ENCODE measurements at regions not wholly inside any gene's neighbourhood (a gene's known extent, or its start where the extent isn't known, plus 50 kb on each side); places are given as distances from the start of the nearest gene placed in this dataset.
A peak's percentile ranks its signal among the peaks of the same experiment; 100 is the strongest.
"Not testable (repeated sequence)": the region's sequence is repeated elsewhere in the genome, so short reads cannot be mapped to it uniquely, and the experiment has no call there.

DNA sequence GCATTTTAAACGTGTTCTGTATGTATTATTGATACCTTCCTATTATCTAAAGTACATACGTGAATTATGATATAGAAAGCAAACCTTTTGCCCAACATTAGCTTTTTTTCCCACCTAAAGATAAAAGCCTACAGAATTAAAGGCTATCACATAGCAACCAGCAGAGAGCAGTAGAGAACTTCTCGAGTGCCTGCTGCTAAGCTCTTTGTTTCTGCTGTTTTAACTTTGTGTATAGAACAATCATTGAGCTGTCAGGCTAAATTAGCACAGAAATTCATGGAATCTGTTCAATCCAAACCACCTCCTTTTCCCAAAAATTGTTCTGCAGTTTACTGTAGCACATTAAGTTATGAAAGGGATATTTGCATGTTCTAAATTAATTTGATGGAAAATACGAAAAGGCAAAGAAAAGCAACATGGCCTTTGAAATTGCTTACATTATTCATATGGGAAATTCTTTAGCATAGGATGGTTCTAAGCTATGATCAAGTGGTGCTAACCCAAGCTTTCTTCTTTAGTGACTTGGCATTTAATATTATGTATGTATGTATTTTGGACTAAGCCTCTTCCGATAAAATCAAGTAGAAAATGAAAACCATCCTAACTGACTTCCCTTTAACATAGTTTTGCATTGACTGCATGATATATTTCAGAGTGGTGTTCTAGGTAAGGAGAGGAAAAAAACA, 1288.5 kb downstream of the GATA3 start:
- DNase-seq, result peak; percentile 8

- DNase-seq, result not testable (repeated sequence)
Observed at GRCh38 chr10:9347933-9348332, 1293.4 kb downstream of the GATA3 start.

- no peak for DNase-seq
Observed at GRCh38 chr10:9357471-9357870, 1303.0 kb downstream of the GATA3 start.

DNA sequence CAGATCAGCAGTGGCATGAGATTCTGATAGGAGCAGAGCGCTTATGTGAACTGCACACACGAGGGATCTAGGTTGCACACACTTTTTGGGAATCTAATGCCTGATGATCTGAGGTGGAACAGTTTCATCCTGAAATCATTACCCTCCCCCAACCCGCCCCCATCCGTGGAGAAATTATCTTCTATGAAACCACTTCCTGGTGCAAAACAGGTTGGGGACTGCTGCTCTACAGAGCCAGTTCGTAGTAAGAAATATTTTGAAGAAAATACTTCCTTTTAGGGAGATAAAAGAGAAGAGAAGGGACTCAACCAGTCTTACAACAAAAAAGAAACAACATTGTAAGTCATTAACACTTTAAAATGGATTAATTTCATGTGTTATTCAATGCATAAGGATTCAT, 1308.2 kb downstream of the GATA3 start:
- DNase-seq, result no peak

DNA sequence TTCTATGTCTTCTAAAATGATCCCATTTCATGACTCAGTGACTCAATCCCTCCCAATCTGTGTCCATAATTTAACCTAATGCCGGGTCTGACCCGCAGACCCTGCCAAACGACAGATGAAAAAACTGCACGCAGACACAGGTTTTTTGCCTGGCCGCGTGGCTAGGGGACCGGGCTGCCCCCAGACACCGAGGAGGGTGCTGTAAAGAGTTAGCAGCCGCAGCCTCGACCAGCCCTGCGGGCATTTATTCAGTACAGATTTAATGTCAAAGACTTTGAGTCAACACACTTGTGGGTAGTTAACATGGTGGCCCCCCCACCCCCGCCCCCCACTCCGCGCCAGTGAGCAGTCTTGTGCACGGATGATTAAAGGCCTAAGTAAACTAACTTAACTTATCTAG, 1324.7 kb downstream of the GATA3 start:
- DNase-seq, result no peak

- no peak for DNase-seq
Observed at GRCh38 chr10:9381733-9382532, 1327.4 kb downstream of the GATA3 start.

- no peak for DNase-seq
Observed at GRCh38 chr10:9382533-9382866, 1328.0 kb downstream of the GATA3 start.

DNA sequence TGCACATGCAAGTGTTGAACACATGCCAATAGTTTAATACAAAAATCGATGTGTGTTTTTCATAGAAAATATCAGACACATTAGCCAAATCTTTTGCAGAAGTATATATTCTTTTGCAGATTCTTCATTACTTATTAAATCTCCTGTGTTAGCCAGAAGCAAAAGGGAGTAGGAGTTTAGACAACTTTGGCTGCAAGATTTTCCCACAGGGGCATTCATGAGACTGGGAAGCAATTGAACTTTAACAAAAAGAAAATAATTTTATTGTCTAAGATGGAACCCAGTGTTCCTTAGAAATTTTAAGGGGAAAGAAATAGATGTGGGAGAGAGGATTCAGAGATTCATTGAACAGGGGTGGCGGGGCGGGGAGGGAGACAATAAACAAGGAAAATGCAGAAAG, 1336.0 kb downstream of the GATA3 start:
- DNase-seq, result no peak

DNA sequence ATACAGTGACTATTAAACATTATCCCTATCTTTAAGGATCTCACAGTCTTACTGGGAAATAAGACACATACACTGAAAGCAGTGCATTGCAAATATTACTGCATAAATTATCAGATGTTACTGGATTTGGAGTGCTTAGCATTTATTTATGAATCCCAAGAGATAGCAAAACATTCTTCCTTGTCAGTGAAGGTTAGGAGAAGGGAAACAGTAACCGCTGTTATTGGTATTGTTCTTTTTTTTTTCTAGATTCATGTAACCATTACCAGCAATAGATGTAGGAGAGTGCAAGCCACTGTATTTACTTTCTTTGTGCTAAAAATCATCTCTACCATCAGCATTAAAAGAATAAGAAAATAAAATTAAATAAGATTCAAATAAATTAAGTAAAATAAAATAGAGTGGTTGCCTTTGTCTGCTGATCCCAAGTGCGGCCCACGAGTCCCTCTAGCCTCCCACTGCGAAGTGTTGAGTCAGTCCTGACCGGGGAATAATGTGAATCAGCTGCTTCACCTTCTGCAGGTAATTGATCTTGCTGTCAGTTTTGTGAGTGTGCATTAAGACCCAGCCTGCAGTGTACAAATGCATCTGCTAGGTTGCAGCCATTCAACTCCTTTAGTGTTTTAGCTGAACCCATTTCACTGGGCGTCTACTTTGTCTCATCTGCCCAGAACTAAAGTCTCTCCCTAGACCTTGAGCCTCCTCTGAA, 1344.9 kb downstream of the GATA3 start:
- no peak for DNase-seq

GRCh38 chr10:9402067-9402466, 1347.6 kb downstream of the GATA3 start:
- DNase-seq, result not testable (repeated sequence)

DNA sequence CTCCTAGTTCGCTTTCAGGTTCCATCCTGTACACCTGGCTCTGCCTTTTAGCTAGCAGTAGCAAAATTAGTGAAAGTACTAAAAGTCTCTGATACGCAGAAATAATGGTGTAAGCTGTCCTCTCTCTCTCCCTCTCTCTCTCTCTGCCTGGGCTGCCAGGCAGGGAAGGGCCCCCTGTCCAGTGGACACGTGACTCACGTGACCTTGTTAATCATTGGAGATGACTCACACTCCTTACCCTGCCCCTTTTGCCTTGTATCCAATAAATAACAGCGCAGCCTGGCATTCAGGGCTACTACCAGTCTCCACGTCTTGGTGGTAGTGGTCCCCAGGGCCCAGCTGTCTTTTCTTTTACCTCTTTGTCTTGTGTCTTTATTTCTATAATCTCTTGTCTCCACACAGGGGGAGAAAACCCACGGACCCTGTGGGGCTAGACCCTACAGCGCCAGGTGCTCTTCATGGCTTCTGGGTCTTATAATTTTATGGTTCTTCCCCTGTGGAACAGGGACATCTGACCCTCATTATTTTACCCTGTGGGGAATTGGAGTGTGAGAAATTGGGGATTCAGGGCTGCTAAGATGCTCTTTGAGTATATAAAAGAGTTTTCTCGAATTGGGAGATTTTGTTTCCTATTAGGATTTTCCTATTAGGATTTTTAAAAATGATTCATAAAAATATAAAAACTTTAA, 1348.2 kb downstream of the GATA3 start:
- DNase-seq, result not testable (repeated sequence)

- DNase-seq, result not testable (repeated sequence)
Observed at GRCh38 chr10:9407201-9407600, 1352.7 kb downstream of the GATA3 start.

DNA sequence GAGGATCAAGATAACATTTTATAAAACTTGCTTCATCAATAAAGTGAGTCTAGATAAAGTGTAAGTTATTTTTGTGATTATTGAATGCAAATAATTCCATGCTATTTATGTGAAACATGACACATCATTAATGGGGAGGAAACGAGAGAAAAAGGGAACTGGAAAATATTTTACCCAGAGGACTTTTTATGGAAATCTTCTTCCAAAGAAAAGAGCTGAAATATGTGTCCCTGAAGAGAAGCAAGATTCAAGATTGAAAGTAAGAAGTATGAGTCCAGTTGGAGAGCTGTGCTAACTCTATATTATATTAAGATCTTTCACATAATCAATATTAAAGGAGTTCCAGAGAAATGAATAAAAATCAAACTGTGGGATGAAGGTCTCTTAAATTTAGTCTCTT, 1361.8 kb downstream of the GATA3 start:
- DNase-seq, result no peak

DNA sequence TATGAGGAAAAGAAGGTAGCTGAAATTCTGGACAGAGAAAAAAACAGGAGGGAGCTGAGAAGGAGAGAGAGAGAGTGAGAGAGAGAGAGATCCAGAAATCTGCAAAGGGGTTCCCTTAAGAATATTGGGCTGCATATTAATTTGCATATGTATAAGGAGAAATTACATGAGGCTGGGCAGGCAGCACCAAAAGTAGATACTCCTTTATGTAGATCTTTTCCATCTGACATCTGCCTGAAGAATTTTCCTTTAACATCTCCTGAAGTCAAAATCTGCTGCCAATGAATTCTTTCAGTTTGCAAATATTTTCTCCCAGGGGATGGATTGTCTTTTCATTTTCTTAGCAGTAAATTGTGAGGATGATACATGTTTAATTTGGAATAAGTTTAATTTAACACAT, 1365.3 kb downstream of the GATA3 start:
- DNase-seq, result no peak

GRCh38 chr10:9427209-9427608, 1372.7 kb downstream of the GATA3 start:
- DNase-seq, result no peak

DNA sequence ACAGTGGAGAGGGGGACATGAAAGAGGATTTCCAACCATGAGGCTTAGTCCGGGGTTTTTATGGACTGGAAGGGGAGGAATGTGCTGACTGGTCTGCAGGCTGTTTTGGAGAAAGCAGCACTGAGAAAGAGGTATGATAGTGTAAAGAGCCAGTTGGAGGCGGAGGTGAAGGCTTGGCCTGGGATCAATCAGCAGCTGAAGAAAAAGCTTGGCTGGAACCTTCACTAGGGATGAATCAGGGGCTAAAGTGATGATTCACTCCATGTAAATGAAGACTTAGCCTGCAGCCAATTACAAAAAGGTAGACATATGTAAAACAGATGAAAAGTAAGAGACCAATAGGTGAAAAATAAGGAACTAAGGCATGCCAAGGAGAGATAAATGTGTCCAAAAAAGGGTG, 1382.6 kb downstream of the GATA3 start:
- DNase-seq, result no peak

DNA sequence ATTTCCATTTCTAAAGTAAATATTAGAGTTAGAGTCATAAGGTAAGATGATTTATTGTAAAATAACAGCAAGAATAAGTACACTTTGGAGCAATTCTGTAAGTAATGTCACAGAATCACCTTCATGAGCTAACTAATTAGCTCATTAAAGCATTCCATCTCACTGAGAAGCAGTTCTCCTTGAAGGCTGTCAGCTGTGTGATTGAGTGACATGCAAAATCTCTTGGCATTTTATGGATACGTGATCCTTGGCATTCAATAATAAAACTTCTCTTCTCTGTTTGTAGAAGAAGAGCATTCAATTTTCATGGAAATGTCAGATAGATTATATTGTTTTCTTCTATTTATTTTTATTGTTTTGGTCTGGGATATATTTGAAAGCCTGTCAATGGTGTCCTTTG, 1389.3 kb downstream of the GATA3 start:
- DNase-seq, result no peak

- no peak for DNase-seq
Observed at GRCh38 chr10:9449530-9449929, 1395.0 kb downstream of the GATA3 start.

GRCh38 chr10:9450801-9451200, 1396.3 kb downstream of the GATA3 start:
- DNase-seq, result no peak

- DNase-seq, result no peak
Observed at GRCh38 chr10:9451211-9451773, 1396.8 kb downstream of the GATA3 start.

DNA sequence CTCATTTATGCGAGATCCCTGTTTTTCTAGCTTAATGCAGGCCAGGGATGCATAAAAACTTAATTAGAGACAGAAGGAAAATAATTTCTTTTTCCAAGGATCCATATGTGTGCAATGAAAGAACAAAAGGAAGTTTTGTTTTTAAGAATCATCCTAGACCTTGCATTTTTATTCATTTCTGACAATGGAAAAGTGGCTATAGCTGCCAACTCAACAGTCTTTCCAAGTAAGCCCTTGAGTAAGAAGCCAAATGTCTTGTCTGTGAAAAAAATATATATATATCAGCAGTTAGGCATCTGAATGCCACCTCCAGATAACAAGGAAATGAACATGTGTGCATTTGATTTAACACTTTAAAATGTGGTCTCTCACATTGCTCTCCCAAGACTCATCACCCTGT, 1397.6 kb downstream of the GATA3 start:
- no peak for DNase-seq

DNA sequence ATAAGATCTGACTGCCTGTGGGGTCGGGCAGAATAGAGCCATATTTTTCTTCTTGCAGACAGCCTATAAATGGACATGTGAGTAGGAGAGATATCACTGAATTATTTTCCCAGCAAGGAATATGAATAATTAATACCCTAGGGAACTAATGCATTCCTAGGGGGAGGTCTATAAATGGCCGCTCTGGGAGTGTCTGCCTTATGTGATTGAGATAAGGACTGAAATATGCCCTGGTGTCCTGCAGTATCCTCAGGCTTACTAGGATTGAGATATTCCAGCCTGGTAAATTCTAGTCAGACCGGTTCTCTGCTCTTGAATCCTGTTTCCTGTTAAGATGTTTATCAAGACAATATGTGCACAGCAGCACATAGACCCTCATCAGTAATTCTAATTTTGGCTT, 1399.4 kb downstream of the GATA3 start:
- not testable (repeated sequence) for DNase-seq

GRCh38 chr10:9469663-9470205, 1415.2 kb downstream of the GATA3 start:
- no peak for DNase-seq

All from CD4-positive, alpha-beta T cell treated with Interleukin-12 subunit alpha and Interleukin-12 subunit beta, for 1 hour (primary cell).